AG04449 (cell line): ENCODE measurements at regions not wholly inside any gene's neighbourhood (a gene's known extent, or its start where the extent isn't known, plus 50 kb on each side); places are given as distances from the start of the nearest gene placed in this dataset.

Experiments
- CTCF ChIA-PET: fragments of 350-600 bp; formaldehyde crosslinking; extraction: SDS; loops from one replicate; lab custom pipeline; 2021; ENCODE audit warnings: antibody characterized with exemption; lab: Yijun Ruan, JAX
- POLR2A ChIA-PET: fragments of 400-600, 350-600 bp; formaldehyde crosslinking; extraction: SDS; loops from one replicate; lab custom pipeline; 2020; ENCODE audit warnings: antibody characterized with exemption, inconsistent platforms; lab: Yijun Ruan, JAX
- DNase-seq: peaks from one replicate; pipeline ENCODE4 v3.0.0-alpha.2; 2010; ENCODE audit warnings: low read depth, low spot score
- H3K4me3 ChIP-seq: 2 replicates; pipeline ENCODE4 v1.5.1; 2011; ENCODE audit warnings: low read depth, mild to moderate bottlenecking, control low read depth, low read length
- CTCF ChIP-seq: IDR thresholded peaks from one replicate; pipeline ENCODE4 v1.5.1; 2011; ENCODE audit warnings: mild to moderate bottlenecking, moderate library complexity, low read length, control low read depth, inconsistent platforms; ENCODE audit not compliant: insufficient read depth; ENCODE audit errors: missing control alignments

- CTCF ChIA-PET: no interaction called here
- DNase-seq: no peak
- POLR2A ChIA-PET: no interaction called here
- no peak overlapping the region for H3K4me3 ChIP-seq
- TF ChIP-seq CTCF: no peak
Measured at GRCh38 chr5:159601216-159601615, 270.9 kb upstream of the IL12B start.

- TF ChIP-seq CTCF: no peak
- CTCF ChIA-PET: interaction anchor here (1.2 kb wide), 1 partner anchor 21 kb away, joined by 3 read pairs; no protein-coding TSS in a partner anchor
- no peak for DNase-seq
- H3K4me3 ChIP-seq: no peak overlapping the region
- POLR2A ChIA-PET: no interaction called here
Measured at GRCh38 chr5:159602434-159602833, 272.1 kb upstream of the IL12B start.

GRCh38 chr5:159605585-159605984 is 275.3 kb upstream of the IL12B start:
- no peak for DNase-seq
- no peak for TF ChIP-seq CTCF
- CTCF ChIA-PET: no interaction called here
- POLR2A ChIA-PET: no interaction called here
- no peak overlapping the region for H3K4me3 ChIP-seq

GRCh38 chr5:159609359-159609758 is 279.1 kb upstream of the IL12B start:
- no peak for TF ChIP-seq CTCF
- DNase-seq: no peak
- H3K4me3 ChIP-seq: no peak overlapping the region
- POLR2A ChIA-PET: no interaction called here
- CTCF ChIA-PET: no interaction called here

GRCh38 chr5:159610966-159611579 is 280.8 kb upstream of the IL12B start:
- no peak for DNase-seq
- CTCF ChIA-PET: no interaction called here
- no peak for TF ChIP-seq CTCF
- POLR2A ChIA-PET: no interaction called here
- no peak overlapping the region for H3K4me3 ChIP-seq

GRCh38 chr5:159616952-159617351 is 286.7 kb upstream of the IL12B start:
- CTCF ChIA-PET: no interaction called here
- TF ChIP-seq CTCF: no peak
- no peak for DNase-seq
- POLR2A ChIA-PET: no interaction called here
- no peak overlapping the region for H3K4me3 ChIP-seq
